H1 (cell line): ENCODE measurements at regions not wholly inside any gene's neighbourhood (a gene's known extent, or its start where the extent isn't known, plus 50 kb on each side); places are given as distances from the start of the nearest gene placed in this dataset.

Experiments
- BACH1 ChIP-seq: IDR thresholded peaks from 2 replicates; pipeline ENCODE4 v1.6.1; 2012; ENCODE audit warnings: low read length, improper control_type of control experiment
- BCL11A ChIP-seq, 2 experiments: IDR thresholded peaks; one replicate each; pipeline ENCODE4 v1.6.1; 2011; ENCODE audit warnings: low read depth in 2 of 2, low read length in 2 of 2, mild to moderate bottlenecking in 2 of 2
- BRCA1 ChIP-seq: IDR thresholded peaks from 2 replicates; pipeline ENCODE4 v1.6.1; 2012; ENCODE audit warnings: low read depth, low read length, improper control_type of control experiment
- CHD7 ChIP-seq: fragments of 300-600 bp; sonication (generic); IDR thresholded peaks from 2 replicates; pipeline ENCODE4 v1.7.1; 2012; ENCODE audit warnings: low read length, moderate library complexity, mild to moderate bottlenecking, inconsistent platforms; ENCODE audit not compliant: insufficient replicate concordance
- CTBP2 ChIP-seq: IDR thresholded peaks from 2 replicates; pipeline ENCODE4 v1.7.0; 2011; ENCODE audit warnings: borderline replicate concordance, mild to moderate bottlenecking, moderate library complexity, mixed read lengths, low read length; ENCODE audit not compliant: insufficient read depth, insufficient read length
- E2F6 ChIP-seq: IDR thresholded peaks from 2 replicates; pipeline ENCODE4 v1.6.1; 2012; ENCODE audit warnings: inconsistent platforms
- GABPA ChIP-seq: IDR thresholded peaks from 2 replicates; pipeline ENCODE4 v1.6.1; 2011; ENCODE audit warnings: mild to moderate bottlenecking, low read length, moderate library complexity, borderline replicate concordance; ENCODE audit not compliant: insufficient read depth
- JUN ChIP-seq: IDR thresholded peaks from 2 replicates; pipeline ENCODE4 v1.6.1; 2011; ENCODE audit warnings: low read depth, mild to moderate bottlenecking, improper control_type of control experiment, low read length
- MAX ChIP-seq: IDR thresholded peaks from 2 replicates; pipeline ENCODE4 v1.6.1; 2012; ENCODE audit warnings: inconsistent platforms
- RFX5 ChIP-seq: IDR thresholded peaks from 2 replicates; pipeline ENCODE4 v1.6.1; 2011; ENCODE audit warnings: low read depth, low read length, improper control_type of control experiment, borderline replicate concordance
- SP4 ChIP-seq: IDR thresholded peaks from 2 replicates; pipeline ENCODE4 v1.6.1; 2012; ENCODE audit warnings: low read length, inconsistent platforms
- SRF ChIP-seq: IDR thresholded peaks from 2 replicates; pipeline ENCODE4 v1.6.1; 2011; ENCODE audit warnings: mild to moderate bottlenecking, low read depth, low read length, moderate library complexity

- no peak for TF ChIP-seq CHD7
- no peak for TF ChIP-seq E2F6
- TF ChIP-seq SRF, result no peak
- TF ChIP-seq BCL11A (IDR thresholded peaks at IDR 0.05; ENCODE audit: low read depth in 2 of 2, low read length in 2 of 2), result no peak
- no peak for TF ChIP-seq GABPA
- no peak for TF ChIP-seq CTBP2
- no peak for TF ChIP-seq BACH1
- TF ChIP-seq SP4, result no peak
- no peak for TF ChIP-seq BRCA1
- TF ChIP-seq RFX5, result no peak
- no peak for TF ChIP-seq MAX
- no peak for TF ChIP-seq JUN
Measured at GRCh38 chr4:176409627-176410026, 89.9 kb downstream of the SPCS3 start (continued).
